HG03342 (cell line): ENCODE measurements at regions not wholly inside any gene's neighbourhood (a gene's known extent, or its start where the extent isn't known, plus 50 kb on each side); places are given as distances from the start of the nearest gene placed in this dataset.

Experiments
- ATAC-seq: cut with Tn5 transposase; IDR thresholded peaks from one replicate; pipeline ENCODE4 v1.9.1; 2021; ENCODE audit warnings: mild to moderate bottlenecking, moderate library complexity; ENCODE audit not compliant: unreplicated experiment

GRCh38 chr18:73656691-73657090 lies 490.9 kb downstream of the FBXO15 start:
- ATAC-seq, result no peak

GRCh38 chr18:73653827-73654226 lies 493.8 kb downstream of the FBXO15 start:
- no peak for ATAC-seq

GRCh38 chr18:73653251-73653650 lies 494.4 kb downstream of the FBXO15 start:
- no peak for ATAC-seq

GRCh38 chr18:73647391-73647790 lies 500.2 kb downstream of the FBXO15 start:
- no peak for ATAC-seq

GRCh38 chr18:73646772-73647171 lies 500.9 kb downstream of the FBXO15 start:
- ATAC-seq, result no peak

- ATAC-seq, result no peak
Observed at GRCh38 chr18:73646196-73646595, 501.4 kb downstream of the FBXO15 start.

GRCh38 chr18:73645160-73645715 lies 502.4 kb downstream of the FBXO15 start:
- ATAC-seq, result no peak

GRCh38 chr18:73639788-73640187 lies 507.8 kb downstream of the FBXO15 start:
- ATAC-seq, result no peak

GRCh38 chr18:73638709-73639108 lies 508.9 kb downstream of the FBXO15 start:
- no peak for ATAC-seq

GRCh38 chr18:73636355-73636754 lies 511.3 kb downstream of the FBXO15 start:
- ATAC-seq, result no peak

- ATAC-seq, result no peak
Observed at GRCh38 chr18:73626859-73627258, 520.8 kb downstream of the FBXO15 start.

- no peak for ATAC-seq
Observed at GRCh38 chr18:73626221-73626620, 521.4 kb downstream of the FBXO15 start.

GRCh38 chr18:73621091-73621490 lies 526.5 kb downstream of the FBXO15 start:
- ATAC-seq, result no peak

- ATAC-seq, result no peak
Observed at GRCh38 chr18:73617981-73618380, 529.7 kb downstream of the FBXO15 start.

GRCh38 chr18:73615506-73615905 lies 532.1 kb downstream of the FBXO15 start:
- no peak for ATAC-seq

GRCh38 chr18:73614812-73615211 lies 532.8 kb downstream of the FBXO15 start:
- no peak for ATAC-seq

GRCh38 chr18:73613706-73614340 lies 533.8 kb downstream of the FBXO15 start:
- no peak for ATAC-seq

- ATAC-seq, result no peak
Observed at GRCh38 chr18:73597832-73598615, 549.6 kb downstream of the FBXO15 start.

- ATAC-seq, result no peak
Observed at GRCh38 chr18:73594749-73595148, 552.9 kb downstream of the FBXO15 start.

GRCh38 chr18:73593207-73593606 lies 554.4 kb downstream of the FBXO15 start:
- no peak for ATAC-seq

GRCh38 chr18:73590950-73591349 lies 556.7 kb downstream of the FBXO15 start:
- ATAC-seq, result no peak

GRCh38 chr18:73579698-73580097 lies 567.9 kb downstream of the FBXO15 start:
- no peak for ATAC-seq
